ENCODE measurements at regions not wholly inside any gene's neighbourhood (a gene's known extent, or its start where the extent isn't known, plus 50 kb on each side); places are given as distances from the start of the nearest gene placed in this dataset.

GRCh38 chr14:62558451-62558850 lies 486.8 kb downstream of the KCNH5 start:
- H3K9me3 Mint-ChIP-seq = peaks cover 15% of the 10 kb centered on the region
- H3K4me1 Mint-ChIP-seq = peaks cover 9% of the 10 kb centered on the region
- H3K4me3 Mint-ChIP-seq = no peak overlapping the region
- DNase-seq = no peak
- H3K27me3 Mint-ChIP-seq (ENCODE audit: low read depth, poor library complexity) = no peaks in the 10 kb centered on the region
- no peaks in the 10 kb centered on the region for H3K36me3 Mint-ChIP-seq (ENCODE audit: low read depth)
- no peak overlapping the region for H3K27ac Mint-ChIP-seq
- TF ChIP-seq CTCF (IDR thresholded peaks at IDR 0.05) = no peak

GRCh38 chr14:62585247-62585646 lies 460.0 kb downstream of the KCNH5 start:
- Mint-ChIP-seq H3K9me3 (peaks cover 5% of the 10 kb centered on the region), H3K36me3 (ENCODE audit: low read depth) (no peaks in the 10 kb centered on the region), H3K27ac (no peak overlapping the region), H3K4me1 (no peaks in the 10 kb centered on the region), H3K4me3 (no peak overlapping the region), H3K27me3 (ENCODE audit: low read depth, poor library complexity) (no peaks in the 10 kb centered on the region)
- TF ChIP-seq CTCF (IDR thresholded peaks at IDR 0.05) = no peak
- DNase-seq = no peak

- TF ChIP-seq CTCF (IDR thresholded peaks at IDR 0.05) = no peak
- Mint-ChIP-seq H3K9me3 (peaks cover 13% of the 10 kb centered on the region), H3K36me3 (ENCODE audit: low read depth) (peaks cover 9% of the 10 kb centered on the region), H3K27me3 (ENCODE audit: low read depth, poor library complexity) (peaks cover 3% of the 10 kb centered on the region), H3K4me1 (no peaks in the 10 kb centered on the region), H3K4me3 (no peak overlapping the region), H3K27ac (no peak overlapping the region)
- no peak for DNase-seq
Measured at GRCh38 chr14:62592877-62593276, 452.4 kb downstream of the KCNH5 start.

GRCh38 chr14:62597143-62597542 lies 448.1 kb downstream of the KCNH5 start:
- Mint-ChIP-seq H3K27ac (no peak overlapping the region), H3K9me3 (peaks cover 35% of the 10 kb centered on the region), H3K36me3 (ENCODE audit: low read depth) (peaks cover 9% of the 10 kb centered on the region), H3K27me3 (ENCODE audit: low read depth, poor library complexity) (peaks cover 3% of the 10 kb centered on the region), H3K4me3 (no peak overlapping the region), H3K4me1 (no peaks in the 10 kb centered on the region)
- DNase-seq = no peak
- TF ChIP-seq CTCF (IDR thresholded peaks at IDR 0.05) = no peak

GRCh38 chr14:62599616-62600385 lies 445.5 kb downstream of the KCNH5 start:
- TF ChIP-seq CTCF (IDR thresholded peaks at IDR 0.05) = no peak
- Mint-ChIP-seq H3K36me3 (ENCODE audit: low read depth) (peaks cover 9% of the 10 kb centered on the region), H3K27ac (no peak overlapping the region), H3K4me1 (no peaks in the 10 kb centered on the region), H3K4me3 (no peak overlapping the region), H3K27me3 (ENCODE audit: low read depth, poor library complexity) (peaks cover 3% of the 10 kb centered on the region), H3K9me3 (peaks cover 35% of the 10 kb centered on the region)
- DNase-seq = no peak

GRCh38 chr14:62602712-62603111 lies 442.5 kb downstream of the KCNH5 start:
- Mint-ChIP-seq H3K27ac (no peak overlapping the region), H3K4me1 (no peaks in the 10 kb centered on the region)

More at GRCh38 chr14:62602712-62603111, 442.5 kb downstream of the KCNH5 start:
- no peak for DNase-seq
- H3K27me3 Mint-ChIP-seq (ENCODE audit: low read depth, poor library complexity) = no peaks in the 10 kb centered on the region
- no peak overlapping the region for H3K4me3 Mint-ChIP-seq
- peaks cover 24% of the 10 kb centered on the region for H3K9me3 Mint-ChIP-seq
- no peak for TF ChIP-seq CTCF (IDR thresholded peaks at IDR 0.05)
- H3K36me3 Mint-ChIP-seq (ENCODE audit: low read depth) = no peaks in the 10 kb centered on the region
